ENCODE measurements at regions not wholly inside any gene's neighbourhood (a gene's known extent, or its start where the extent isn't known, plus 50 kb on each side); places are given as distances from the start of the nearest gene placed in this dataset.

- Mint-ChIP-seq H3K4me3 (no peak overlapping the region), H3K27me3 (ENCODE audit: low read depth in 3 of 3) (peaks cover 0 to 9% (median 0%) of the 10 kb centered on the region in 3 donors), H3K4me1 (no peaks in the 10 kb centered on the region), H3K36me3 (no peaks in the 10 kb centered on the region), H3K27ac (no peak overlapping the region), H3K9me3 (no peaks in the 10 kb centered on the region)
- DNase-seq: no peak
These were observed 249.3 kb downstream of the UQCRFS1 start for GRCh38 chr19:28963486-28964250.

- no peaks in the 10 kb centered on the region for H3K36me3 Mint-ChIP-seq
- DNase-seq: no peak
These were observed 251.0 kb downstream of the UQCRFS1 start for GRCh38 chr19:28961772-28962500.

GRCh38 chr19:28960986-28961705 lies 251.8 kb downstream of the UQCRFS1 start:
- H3K27ac Mint-ChIP-seq: no peak overlapping the region
- no peaks in the 10 kb centered on the region for H3K36me3 Mint-ChIP-seq
- H3K4me1 Mint-ChIP-seq: no peaks in the 10 kb centered on the region
- DNase-seq: no peak
- no peak overlapping the region for H3K4me3 Mint-ChIP-seq
- H3K27me3 Mint-ChIP-seq (ENCODE audit: low read depth in 3 of 3): peaks cover 0 to 9% (median 0%) of the 10 kb centered on the region in 3 donors
- no peaks in the 10 kb centered on the region for H3K9me3 Mint-ChIP-seq

More at GRCh38 chr19:28961772-28962500, 251.0 kb downstream of the UQCRFS1 start:
- no peaks in the 10 kb centered on the region for H3K9me3 Mint-ChIP-seq
- H3K4me3 Mint-ChIP-seq: no peak overlapping the region
- no peaks in the 10 kb centered on the region for H3K4me1 Mint-ChIP-seq
- H3K27ac Mint-ChIP-seq: no peak overlapping the region
- peaks cover 0 to 9% (median 0%) of the 10 kb centered on the region in 3 donors for H3K27me3 Mint-ChIP-seq (ENCODE audit: low read depth in 3 of 3)

- H3K27me3 Mint-ChIP-seq (ENCODE audit: low read depth in 3 of 3): peaks cover 0 to 9% (median 2%) of the 10 kb centered on the region in 3 donors
- DNase-seq: no peak
- no peaks in the 10 kb centered on the region for H3K4me1 Mint-ChIP-seq
- no peaks in the 10 kb centered on the region for H3K36me3 Mint-ChIP-seq
- H3K27ac Mint-ChIP-seq: no peak overlapping the region
- H3K4me3 Mint-ChIP-seq: no peak overlapping the region
- peaks cover 0 to 2% (median 0%) of the 10 kb centered on the region in 6 donors for H3K9me3 Mint-ChIP-seq
These were observed 252.4 kb downstream of the UQCRFS1 start for GRCh38 chr19:28960586-28960985.

- no peak overlapping the region for H3K27ac Mint-ChIP-seq
- peaks cover 0 to 2% (median 0%) of the 10 kb centered on the region in 6 donors for H3K9me3 Mint-ChIP-seq
- no peak for DNase-seq
- no peak overlapping the region for H3K4me3 Mint-ChIP-seq
- no peaks in the 10 kb centered on the region for H3K4me1 Mint-ChIP-seq
- peaks cover 2 to 6% (median 2%) of the 10 kb centered on the region in 3 donors for H3K27me3 Mint-ChIP-seq (ENCODE audit: low read depth in 3 of 3)
- no peaks in the 10 kb centered on the region for H3K36me3 Mint-ChIP-seq
These were observed 256.0 kb downstream of the UQCRFS1 start for GRCh38 chr19:28956961-28957360.

GRCh38 chr19:28956421-28956820 lies 256.5 kb downstream of the UQCRFS1 start:
- H3K9me3 Mint-ChIP-seq: peaks cover 0 to 2% (median 0%) of the 10 kb centered on the region in 6 donors
- no peak for DNase-seq
- H3K4me3 Mint-ChIP-seq: no peak overlapping the region
- peaks cover 2 to 4% (median 2%) of the 10 kb centered on the region in 3 donors for H3K27me3 Mint-ChIP-seq (ENCODE audit: low read depth in 3 of 3)
- no peaks in the 10 kb centered on the region for H3K4me1 Mint-ChIP-seq
- no peaks in the 10 kb centered on the region for H3K36me3 Mint-ChIP-seq
- no peak overlapping the region for H3K27ac Mint-ChIP-seq

GRCh38 chr19:28949535-28949934 lies 263.4 kb downstream of the UQCRFS1 start:
- no peak for DNase-seq
- H3K36me3 Mint-ChIP-seq: no peaks in the 10 kb centered on the region
- peaks cover 0 to 1% (median 0%) of the 10 kb centered on the region in 6 donors for H3K9me3 Mint-ChIP-seq
- H3K27me3 Mint-ChIP-seq (ENCODE audit: low read depth in 3 of 3): peaks cover 2 to 7% (median 5%) of the 10 kb centered on the region in 3 donors
- no peak overlapping the region for H3K27ac Mint-ChIP-seq
- no peaks in the 10 kb centered on the region for H3K4me1 Mint-ChIP-seq
- no peak overlapping the region for H3K4me3 Mint-ChIP-seq

GRCh38 chr19:28949027-28949426 lies 263.9 kb downstream of the UQCRFS1 start:
- DNase-seq: no peak
- Mint-ChIP-seq H3K9me3 (peaks cover 0 to 1% (median 0%) of the 10 kb centered on the region in 6 donors), H3K27me3 (ENCODE audit: low read depth in 3 of 3) (peaks cover 2 to 11% (median 5%) of the 10 kb centered on the region in 3 donors), H3K4me1 (no peaks in the 10 kb centered on the region), H3K4me3 (no peak overlapping the region), H3K27ac (no peak overlapping the region), H3K36me3 (no peaks in the 10 kb centered on the region)

GRCh38 chr19:28948566-28948965 lies 264.4 kb downstream of the UQCRFS1 start:
- Mint-ChIP-seq H3K27ac (no peak overlapping the region), H3K9me3 (peaks cover 0 to 1% (median 0%) of the 10 kb centered on the region in 6 donors), H3K4me3 (no peak overlapping the region), H3K27me3 (ENCODE audit: low read depth in 3 of 3) (peaks cover 4 to 14% (median 5%) of the 10 kb centered on the region in 3 donors), H3K36me3 (no peaks in the 10 kb centered on the region), H3K4me1 (no peaks in the 10 kb centered on the region)
- no peak for DNase-seq

- H3K4me3 Mint-ChIP-seq: no peak overlapping the region
- H3K27me3 Mint-ChIP-seq (ENCODE audit: low read depth in 3 of 3): peaks cover 2 to 15% (median 5%) of the 10 kb centered on the region in 3 donors
- DNase-seq: no peak
- H3K9me3 Mint-ChIP-seq: peaks cover 0 to 1% (median 0%) of the 10 kb centered on the region in 6 donors
- no peak overlapping the region for H3K27ac Mint-ChIP-seq
- H3K36me3 Mint-ChIP-seq: no peaks in the 10 kb centered on the region
- H3K4me1 Mint-ChIP-seq: no peaks in the 10 kb centered on the region
These were observed 264.9 kb downstream of the UQCRFS1 start for GRCh38 chr19:28948026-28948425.

- no peak overlapping the region for H3K27ac Mint-ChIP-seq
- DNase-seq: no peak
- peaks cover 0 to 1% (median 0%) of the 10 kb centered on the region in 6 donors for H3K9me3 Mint-ChIP-seq
- H3K4me1 Mint-ChIP-seq: no peaks in the 10 kb centered on the region
- H3K27me3 Mint-ChIP-seq (ENCODE audit: low read depth in 3 of 3): peaks cover 4 to 14% (median 5%) of the 10 kb centered on the region in 3 donors
- no peak overlapping the region for H3K4me3 Mint-ChIP-seq
- no peaks in the 10 kb centered on the region for H3K36me3 Mint-ChIP-seq
These were observed 269.3 kb downstream of the UQCRFS1 start for GRCh38 chr19:28943651-28944050.

GRCh38 chr19:28941833-28942232 lies 271.1 kb downstream of the UQCRFS1 start:
- Mint-ChIP-seq H3K27me3 (ENCODE audit: low read depth in 3 of 3) (peaks cover 2 to 14% (median 5%) of the 10 kb centered on the region in 3 donors), H3K9me3 (peaks cover 0 to 1% (median 0%) of the 10 kb centered on the region in 6 donors), H3K4me3 (no peak overlapping the region), H3K36me3 (no peaks in the 10 kb centered on the region), H3K4me1 (no peaks in the 10 kb centered on the region), H3K27ac (no peak overlapping the region)
- DNase-seq: no peak

- DNase-seq: no peak
- no peaks in the 10 kb centered on the region for H3K4me1 Mint-ChIP-seq
- H3K36me3 Mint-ChIP-seq: no peaks in the 10 kb centered on the region
- peaks cover 0 to 1% (median 0%) of the 10 kb centered on the region in 6 donors for H3K9me3 Mint-ChIP-seq
- no peak overlapping the region for H3K27ac Mint-ChIP-seq
- H3K27me3 Mint-ChIP-seq (ENCODE audit: low read depth in 3 of 3): peaks cover 2 to 14% (median 6%) of the 10 kb centered on the region in 3 donors
- H3K4me3 Mint-ChIP-seq: no peak overlapping the region
These were observed 272.0 kb downstream of the UQCRFS1 start for GRCh38 chr19:28940751-28941500.

Measured in immature natural killer cell (primary cell).